Loucy (cell line): ENCODE measurements at regions not wholly inside any gene's neighbourhood (a gene's known extent, or its start where the extent isn't known, plus 50 kb on each side); places are given as distances from the start of the nearest gene placed in this dataset.
"Not testable (repeated sequence)": the region's sequence is repeated elsewhere in the genome, so short reads cannot be mapped to it uniquely, and the experiment has no call there.

Experiments
- H2AFZ ChIP-seq: fragments of 200-600 bp; sonication (generic); 2 replicates; pipeline ENCODE4 v1.6.0; 2016; ENCODE audit warnings: antibody characterized with exemption, mild to moderate bottlenecking, low read length, moderate library complexity
- H3F3A ChIP-seq: fragments of 200-600 bp; 2 replicates; pipeline ENCODE4 v1.6.0; 2016; ENCODE audit warnings: antibody characterized with exemption, low read depth, mild to moderate bottlenecking
- H3K27me3 ChIP-seq: fragments of 200-600 bp; sonication (generic); 2 replicates; pipeline ENCODE4 v1.6.1; 2014; ENCODE audit warnings: low read length, mild to moderate bottlenecking; ENCODE audit not compliant: insufficient read depth, poor library complexity, severe bottlenecking
- H3K36me3 ChIP-seq: fragments of 200-600 bp; sonication (generic); 2 replicates; pipeline ENCODE4 v1.6.1; 2016; ENCODE audit warnings: low read length; ENCODE audit not compliant: insufficient read depth
- H3K4me1 ChIP-seq: fragments of 200-600 bp; sonication (generic); 2 replicates; pipeline ENCODE4 v1.5.1; 2014; ENCODE audit warnings: low read length, mild to moderate bottlenecking; ENCODE audit not compliant: insufficient read depth, poor library complexity, severe bottlenecking
- H3K4me2 ChIP-seq: fragments of 200-600 bp; sonication (generic); 2 replicates; pipeline ENCODE4 v1.6.0; 2014; ENCODE audit warnings: antibody characterized with exemption, low read length, low read depth, mild to moderate bottlenecking; ENCODE audit not compliant: poor library complexity, severe bottlenecking
- H3K4me3 ChIP-seq: fragments of 200-600 bp; sonication (generic); 2 replicates; pipeline ENCODE4 v1.5.1; 2014; ENCODE audit warnings: low read length, mild to moderate bottlenecking, mixed read lengths; ENCODE audit not compliant: poor library complexity, severe bottlenecking
- H3K79me2 ChIP-seq: fragments of 200-600 bp; sonication (generic); 2 replicates; pipeline ENCODE4 v1.6.1; 2014; ENCODE audit warnings: low read length; ENCODE audit not compliant: insufficient read depth
- H3K9ac ChIP-seq: fragments of 200-600 bp; sonication (generic); 2 replicates; pipeline ENCODE4 v1.6.0; 2014; ENCODE audit warnings: mild to moderate bottlenecking, low read depth, low read length, moderate library complexity; ENCODE audit not compliant: poor library complexity, severe bottlenecking
- H3K9me2 ChIP-seq: fragments of 200-600 bp; sonication (generic); replicated peaks from 2 replicates; pipeline ENCODE4 v1.6.1; 2016; ENCODE audit warnings: low read depth, low read length, mixed read lengths
- H3K9me3 ChIP-seq: fragments of 200-600 bp; sonication (generic); 2 replicates; pipeline ENCODE4 v1.6.1; 2014; ENCODE audit warnings: mild to moderate bottlenecking, antibody characterized with exemption, low read length, low read depth; ENCODE audit not compliant: insufficient read depth
- H4K20me1 ChIP-seq: fragments of 200-600 bp; sonication (generic); 2 replicates; pipeline ENCODE4 v1.6.0; 2014; ENCODE audit warnings: antibody characterized with exemption, low read length, mild to moderate bottlenecking; ENCODE audit not compliant: insufficient read depth, poor library complexity, severe bottlenecking
- CTCF ChIP-seq: fragments of 200-600 bp; sonication (generic); conservative IDR thresholded peaks from 2 replicates; pipeline ENCODE4 v1.5.1; 2014; ENCODE audit warnings: mild to moderate bottlenecking, antibody characterized with exemption, low read length
- EZH2phosphoT487 ChIP-seq: fragments of 200-600 bp; IDR thresholded peaks from 2 replicates; pipeline ENCODE4 v1.6.1; 2018; ENCODE audit warnings: antibody characterized with exemption, mild to moderate bottlenecking, moderate library complexity, borderline replicate concordance

- Histone ChIP-seq H3K9me3 (peaks cover 5% of the 10 kb centered on the region; the same call in 1 of the 2 replicates), H3K4me2 (no peak overlapping the region), H3F3A (no peaks in the 10 kb centered on the region), H3K4me1 (no peaks in the 10 kb centered on the region), H3K79me2 (no peaks in the 10 kb centered on the region), H3K9me2 (no peaks in the 10 kb centered on the region), H4K20me1 (no peaks in the 10 kb centered on the region), H3K36me3 (no peaks in the 10 kb centered on the region), H2AFZ (no peak overlapping the region), H3K9ac (no peak overlapping the region), H3K4me3 (no peak overlapping the region), H3K27me3 (no peaks in the 10 kb centered on the region)
- no peak for TF ChIP-seq CTCF
- TF ChIP-seq EZH2phosphoT487: no peak
Measured at GRCh38 chr2:3105814-3106569, 271.6 kb downstream of the EIPR1 start.

DNA sequence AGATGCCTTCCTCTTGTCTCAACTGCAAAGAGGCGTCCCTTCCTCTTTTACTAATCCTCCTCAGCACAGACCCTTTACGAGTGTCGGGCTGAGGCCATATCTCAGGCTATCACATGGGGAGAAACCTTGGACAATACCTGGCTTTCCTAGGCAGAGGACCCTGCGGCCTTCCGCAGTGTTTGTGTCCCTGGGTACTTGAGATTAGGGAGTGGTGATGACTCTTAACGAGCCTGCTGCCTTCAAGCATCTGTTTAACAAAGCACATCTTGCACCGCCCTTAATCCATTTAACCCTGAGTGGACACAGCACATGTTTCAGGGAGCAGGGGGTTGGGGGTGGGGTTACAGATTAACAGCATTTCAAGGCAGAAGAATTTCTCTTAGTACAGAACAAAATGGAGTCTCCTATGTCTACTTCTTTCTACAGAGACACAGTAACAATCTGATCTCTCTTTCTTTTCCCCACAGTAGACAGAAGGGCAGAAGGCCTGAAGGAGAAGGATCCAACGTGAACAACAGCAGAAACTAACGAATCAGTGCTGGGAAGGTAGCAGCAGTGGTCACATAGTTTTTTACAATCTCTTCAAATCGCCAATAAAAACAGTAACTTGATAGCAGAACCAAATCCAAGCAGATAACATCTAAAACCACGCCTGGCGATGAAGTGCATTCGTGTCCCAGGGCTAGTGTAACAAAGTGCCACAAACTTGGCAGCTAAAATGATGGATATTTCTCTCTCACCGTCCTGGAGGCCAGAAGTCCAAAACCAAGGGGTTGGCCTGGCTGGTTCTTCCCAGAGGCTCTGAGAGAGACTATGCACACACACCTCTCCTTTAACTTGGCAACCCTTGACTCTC is 272.4 kb downstream of the EIPR1 start:
- not testable (repeated sequence) for H2AFZ ChIP-seq, H3K79me2 ChIP-seq, H4K20me1 ChIP-seq, H3K4me1 ChIP-seq, H3K9ac ChIP-seq, H3K27me3 ChIP-seq, H3K9me2 ChIP-seq, H3K4me2 ChIP-seq, H3K9me3 ChIP-seq, H3F3A ChIP-seq, H3K36me3 ChIP-seq, H3K4me3 ChIP-seq

GRCh38 chr2:3104261-3104660 is 273.4 kb downstream of the EIPR1 start:
- Histone ChIP-seq H3K4me3 (no peak overlapping the region), H3K4me2 (no peak overlapping the region), H3K27me3 (no peaks in the 10 kb centered on the region), H3K9ac (no peak overlapping the region), H4K20me1 (no peaks in the 10 kb centered on the region), H3F3A (no peaks in the 10 kb centered on the region), H3K9me3 (no peaks in the 10 kb centered on the region; the same call in 1 of the 2 replicates), H2AFZ (no peak overlapping the region), H3K36me3 (no peaks in the 10 kb centered on the region), H3K4me1 (no peaks in the 10 kb centered on the region), H3K79me2 (no peaks in the 10 kb centered on the region), H3K9me2 (no peaks in the 10 kb centered on the region)
- TF ChIP-seq EZH2phosphoT487 (no peak), CTCF (no peak)
